Transverse colon (tissue), 4 donors: ENCODE measurements at regions not wholly inside any gene's neighbourhood (a gene's known extent, or its start where the extent isn't known, plus 50 kb on each side); places are given as distances from the start of the nearest gene placed in this dataset.

ENCODE experiments used
- POLR2A ChIP-seq: fragments of 450-650 bp; IDR thresholded peaks from one replicate; pipeline ENCODE4 v1.6.1; 2016; ENCODE audit warnings: antibody characterized with exemption, mild to moderate bottlenecking, moderate library complexity
- POLR2AphosphoS5 ChIP-seq, 3 donors: sonication (generic); formaldehyde crosslinking; IDR thresholded peaks; one replicate each; pipeline ENCODE4 v1.6.1; 2016; ENCODE audit warnings: antibody characterized with exemption in 3 of 3
- TF ChIP-seq, protein P1 (sequence below), 5 experiments: fragments of 200-600 bp in 3 of 5; fragments of 450-650 bp in 2 of 5; sonication (generic) in 3 of 5; IDR thresholded peaks; 1 replicate in 2 of 5; 2 replicates in 3 of 5; pipeline ENCODE4 v1.5.1; 2016 to 2017; ENCODE audit warnings: antibody characterized with exemption in 5 of 5, inconsistent platforms in 3 of 5, mild to moderate bottlenecking in 2 of 5, moderate library complexity in 1 of 5

DNA sequence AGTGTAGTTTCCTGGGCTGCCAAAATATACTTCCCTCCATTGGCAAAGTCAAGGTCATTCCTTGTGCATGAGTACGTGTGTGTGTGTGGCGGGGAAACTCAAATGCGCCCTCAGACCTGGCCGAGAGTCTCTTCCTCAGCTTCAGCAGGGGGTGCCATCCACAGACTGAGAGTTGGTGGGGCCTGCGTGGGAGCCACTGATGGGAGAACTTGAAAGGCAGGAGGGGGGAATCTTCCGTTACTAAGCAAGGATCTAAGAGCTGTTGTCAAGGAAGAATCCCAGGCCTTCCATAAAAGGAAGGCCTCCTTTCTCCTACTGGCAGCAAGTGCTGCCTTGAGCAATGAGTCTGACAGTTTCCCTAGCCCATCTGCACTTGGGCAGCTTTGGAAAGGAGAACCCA is 274.9 kb downstream of the EMP1 start:
- TF ChIP-seq, protein P1, sequence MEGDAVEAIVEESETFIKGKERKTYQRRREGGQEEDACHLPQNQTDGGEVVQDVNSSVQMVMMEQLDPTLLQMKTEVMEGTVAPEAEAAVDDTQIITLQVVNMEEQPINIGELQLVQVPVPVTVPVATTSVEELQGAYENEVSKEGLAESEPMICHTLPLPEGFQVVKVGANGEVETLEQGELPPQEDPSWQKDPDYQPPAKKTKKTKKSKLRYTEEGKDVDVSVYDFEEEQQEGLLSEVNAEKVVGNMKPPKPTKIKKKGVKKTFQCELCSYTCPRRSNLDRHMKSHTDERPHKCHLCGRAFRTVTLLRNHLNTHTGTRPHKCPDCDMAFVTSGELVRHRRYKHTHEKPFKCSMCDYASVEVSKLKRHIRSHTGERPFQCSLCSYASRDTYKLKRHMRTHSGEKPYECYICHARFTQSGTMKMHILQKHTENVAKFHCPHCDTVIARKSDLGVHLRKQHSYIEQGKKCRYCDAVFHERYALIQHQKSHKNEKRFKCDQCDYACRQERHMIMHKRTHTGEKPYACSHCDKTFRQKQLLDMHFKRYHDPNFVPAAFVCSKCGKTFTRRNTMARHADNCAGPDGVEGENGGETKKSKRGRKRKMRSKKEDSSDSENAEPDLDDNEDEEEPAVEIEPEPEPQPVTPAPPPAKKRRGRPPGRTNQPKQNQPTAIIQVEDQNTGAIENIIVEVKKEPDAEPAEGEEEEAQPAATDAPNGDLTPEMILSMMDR (IDR thresholded peaks at IDR 0.05), result no peak
- TF ChIP-seq POLR2A (no peak), POLR2AphosphoS5 (IDR thresholded peaks at IDR 0.05) (no peak)
